WTC11 (cell line): ENCODE measurements at regions not wholly inside any gene's neighbourhood (a gene's known extent, or its start where the extent isn't known, plus 50 kb on each side); places are given as distances from the start of the nearest gene placed in this dataset.

ENCODE experiments used
- CBFB ChIP-seq: sonication (generic); formaldehyde crosslinking; IDR thresholded peaks from 2 replicates; pipeline ENCODE4 v1.8.1; 2022; ENCODE audit warnings: mild to moderate bottlenecking, low read depth, missing genetic modification reagents
- CTCF ChIP-seq: fragments of 200-600 bp; IDR thresholded peaks from 2 replicates; pipeline ENCODE4 v1.8.0; 2022; ENCODE audit warnings: antibody characterized with exemption
- ETV6 ChIP-seq: sonication (generic); formaldehyde crosslinking; IDR thresholded peaks from 2 replicates; pipeline ENCODE4 v1.8.1; 2022; ENCODE audit warnings: mild to moderate bottlenecking, missing genetic modification reagents
- RORB ChIP-seq: fragments of 250-450 bp; sonication (Bioruptor Pico); IDR thresholded peaks from 2 replicates; pipeline ENCODE4 v1.9.0; 2021; ENCODE audit warnings: mild to moderate bottlenecking
- SP1 ChIP-seq: sonication (generic); formaldehyde crosslinking; conservative IDR thresholded peaks from 2 replicates; pipeline ENCODE4 v1.8.1; 2022; ENCODE audit warnings: missing genetic modification reagents
- TEAD1 ChIP-seq: sonication (generic); formaldehyde crosslinking; IDR thresholded peaks from 2 replicates; pipeline ENCODE4 v1.8.0; 2022; ENCODE audit warnings: mild to moderate bottlenecking, missing genetic modification reagents
- TEAD4 ChIP-seq: sonication (generic); formaldehyde crosslinking; IDR thresholded peaks from 2 replicates; pipeline ENCODE4 v1.8.0; 2022; ENCODE audit warnings: mild to moderate bottlenecking, missing genetic modification reagents
- ZBTB21 ChIP-seq: sonication (generic); formaldehyde crosslinking; IDR thresholded peaks from 2 replicates; pipeline ENCODE4 v1.8.1; 2023; ENCODE audit warnings: mild to moderate bottlenecking, missing genetic modification reagents, borderline replicate concordance
- ZNF219 ChIP-seq: sonication (generic); formaldehyde crosslinking; IDR thresholded peaks from 2 replicates; pipeline ENCODE4 v1.8.0; 2023; ENCODE audit warnings: missing genetic modification reagents, mild to moderate bottlenecking, borderline replicate concordance
- TF ChIP-seq, protein P1 (sequence below): sonication (generic); formaldehyde crosslinking; IDR thresholded peaks from 2 replicates; pipeline ENCODE4 v1.8.0; 2023; ENCODE audit warnings: missing genetic modification reagents
- TF ChIP-seq, protein P2 (sequence below): sonication (generic); formaldehyde crosslinking; IDR thresholded peaks from 2 replicates; pipeline ENCODE4 v1.8.1; 2022; ENCODE audit warnings: low read depth, missing genetic modification reagents, borderline replicate concordance
- TF ChIP-seq, protein P3 (sequence below): sonication (generic); formaldehyde crosslinking; IDR thresholded peaks from 2 replicates; pipeline ENCODE4 v1.8.1; 2022; ENCODE audit warnings: mild to moderate bottlenecking, missing genetic modification reagents, moderate library complexity, borderline replicate concordance
- TF ChIP-seq, protein P4 (sequence below): sonication (generic); formaldehyde crosslinking; IDR thresholded peaks from 2 replicates; pipeline ENCODE4 v1.8.1; 2022; ENCODE audit warnings: mild to moderate bottlenecking, moderate library complexity, missing genetic modification reagents
- TF ChIP-seq, protein P5 (sequence below): sonication (generic); formaldehyde crosslinking; conservative IDR thresholded peaks from 2 replicates; pipeline ENCODE4 v1.8.1; 2022; ENCODE audit warnings: mild to moderate bottlenecking, missing genetic modification reagents

GRCh38 chr4:157768419-157768818, 404.4 kb downstream of the GASK1B start:
- TF ChIP-seq CTCF, result no peak
- no peak for TF ChIP-seq ZNF219 (CRISPR knock-in tag)
- no peak for TF ChIP-seq RORB (CRISPR knock-in tag)
- TF ChIP-seq ETV6, result no peak
- TF ChIP-seq, protein P1, sequence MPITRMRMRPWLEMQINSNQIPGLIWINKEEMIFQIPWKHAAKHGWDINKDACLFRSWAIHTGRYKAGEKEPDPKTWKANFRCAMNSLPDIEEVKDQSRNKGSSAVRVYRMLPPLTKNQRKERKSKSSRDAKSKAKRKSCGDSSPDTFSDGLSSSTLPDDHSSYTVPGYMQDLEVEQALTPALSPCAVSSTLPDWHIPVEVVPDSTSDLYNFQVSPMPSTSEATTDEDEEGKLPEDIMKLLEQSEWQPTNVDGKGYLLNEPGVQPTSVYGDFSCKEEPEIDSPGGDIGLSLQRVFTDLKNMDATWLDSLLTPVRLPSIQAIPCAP (CRISPR knock-in tag), result no peak
- TF ChIP-seq, protein P2, sequence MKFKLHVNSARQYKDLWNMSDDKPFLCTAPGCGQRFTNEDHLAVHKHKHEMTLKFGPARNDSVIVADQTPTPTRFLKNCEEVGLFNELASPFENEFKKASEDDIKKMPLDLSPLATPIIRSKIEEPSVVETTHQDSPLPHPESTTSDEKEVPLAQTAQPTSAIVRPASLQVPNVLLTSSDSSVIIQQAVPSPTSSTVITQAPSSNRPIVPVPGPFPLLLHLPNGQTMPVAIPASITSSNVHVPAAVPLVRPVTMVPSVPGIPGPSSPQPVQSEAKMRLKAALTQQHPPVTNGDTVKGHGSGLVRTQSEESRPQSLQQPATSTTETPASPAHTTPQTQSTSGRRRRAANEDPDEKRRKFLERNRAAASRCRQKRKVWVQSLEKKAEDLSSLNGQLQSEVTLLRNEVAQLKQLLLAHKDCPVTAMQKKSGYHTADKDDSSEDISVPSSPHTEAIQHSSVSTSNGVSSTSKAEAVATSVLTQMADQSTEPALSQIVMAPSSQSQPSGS (CRISPR knock-in tag), result no peak
- no peak for TF ChIP-seq CBFB
- TF ChIP-seq TEAD4 (CRISPR knock-in tag), result no peak
- TF ChIP-seq, protein P3, sequence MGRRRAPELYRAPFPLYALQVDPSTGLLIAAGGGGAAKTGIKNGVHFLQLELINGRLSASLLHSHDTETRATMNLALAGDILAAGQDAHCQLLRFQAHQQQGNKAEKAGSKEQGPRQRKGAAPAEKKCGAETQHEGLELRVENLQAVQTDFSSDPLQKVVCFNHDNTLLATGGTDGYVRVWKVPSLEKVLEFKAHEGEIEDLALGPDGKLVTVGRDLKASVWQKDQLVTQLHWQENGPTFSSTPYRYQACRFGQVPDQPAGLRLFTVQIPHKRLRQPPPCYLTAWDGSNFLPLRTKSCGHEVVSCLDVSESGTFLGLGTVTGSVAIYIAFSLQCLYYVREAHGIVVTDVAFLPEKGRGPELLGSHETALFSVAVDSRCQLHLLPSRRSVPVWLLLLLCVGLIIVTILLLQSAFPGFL (CRISPR knock-in tag), result no peak
- TF ChIP-seq, protein P4, sequence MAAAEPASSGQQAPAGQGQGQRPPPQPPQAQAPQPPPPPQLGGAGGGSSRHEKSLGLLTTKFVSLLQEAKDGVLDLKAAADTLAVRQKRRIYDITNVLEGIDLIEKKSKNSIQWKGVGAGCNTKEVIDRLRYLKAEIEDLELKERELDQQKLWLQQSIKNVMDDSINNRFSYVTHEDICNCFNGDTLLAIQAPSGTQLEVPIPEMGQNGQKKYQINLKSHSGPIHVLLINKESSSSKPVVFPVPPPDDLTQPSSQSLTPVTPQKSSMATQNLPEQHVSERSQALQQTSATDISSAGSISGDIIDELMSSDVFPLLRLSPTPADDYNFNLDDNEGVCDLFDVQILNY (CRISPR knock-in tag), result no peak
- TF ChIP-seq SP1 (CRISPR knock-in tag), result no peak
- TF ChIP-seq, protein P5, sequence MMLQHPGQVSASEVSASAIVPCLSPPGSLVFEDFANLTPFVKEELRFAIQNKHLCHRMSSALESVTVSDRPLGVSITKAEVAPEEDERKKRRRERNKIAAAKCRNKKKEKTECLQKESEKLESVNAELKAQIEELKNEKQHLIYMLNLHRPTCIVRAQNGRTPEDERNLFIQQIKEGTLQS (CRISPR knock-in tag), result no peak
- no peak for TF ChIP-seq TEAD1 (CRISPR knock-in tag)
- TF ChIP-seq ZBTB21, result no peak
